ENCODE measurements at regions not wholly inside any gene's neighbourhood (a gene's known extent, or its start where the extent isn't known, plus 50 kb on each side); places are given as distances from the start of the nearest gene placed in this dataset.

DNA sequence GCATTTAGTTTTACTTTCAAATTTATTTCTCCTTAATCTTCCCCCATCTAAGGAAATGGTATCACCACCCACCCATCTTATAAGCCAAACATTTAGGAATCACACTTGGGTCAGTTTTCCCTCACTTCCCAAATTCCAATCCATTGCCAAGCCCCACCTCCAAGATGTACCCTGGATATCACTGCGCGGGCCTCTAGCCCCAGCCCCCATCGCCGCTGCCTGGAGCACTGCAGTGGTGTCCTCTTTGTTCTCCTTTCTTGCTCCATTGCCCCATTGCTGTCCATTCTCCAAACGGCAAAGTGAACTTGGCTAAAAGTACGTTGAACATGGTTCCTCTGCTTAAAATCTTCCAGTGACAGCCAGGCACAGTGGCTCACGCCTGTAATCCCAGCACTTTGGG is 267.8 kb downstream of the SHOX2 start:
- no peaks in the 10 kb centered on the region for H3K27me3 ChIP-seq (ENCODE audit: control insufficient read depth in 2 of 2, insufficient read depth in 2 of 2, low read length in 2 of 2)
- H3K9ac ChIP-seq (ENCODE audit: insufficient read depth in 1 of 2, low read depth in 2 of 2, low read length in 2 of 2) = no peak overlapping the region
- no peak overlapping the region for H3K27ac ChIP-seq (ENCODE audit: extremely low read depth, low read depth, low read length)
- ATAC-seq = peak; percentile 56; the same call in 2 of the 3 replicates
- no peaks in the 10 kb centered on the region for H3K9me3 ChIP-seq (replicated peaks; ENCODE audit: control insufficient read depth, insufficient read depth, low read depth, low read length)
- H3K9me1 ChIP-seq (ENCODE audit: control insufficient read depth, insufficient read depth, low read length) = no peaks in the 10 kb centered on the region
- peak overlapping the region; percentile 53 for H3K4me2 ChIP-seq (ENCODE audit: insufficient read depth, low read length)
- H2AFZ ChIP-seq (ENCODE audit: low read depth, low read length) = peak overlapping the region; percentile 64
- H4K20me1 ChIP-seq (replicated peaks; ENCODE audit: control insufficient read depth, insufficient read depth, low read length) = no peaks in the 10 kb centered on the region
- in situ Hi-C loops (cut with MboI) (no loop called here), intact Hi-C loops (cut with micrococcal nuclease) (no loop called here)
- BruUV-seq (replicated peaks) = no TSS peak
- CTCF ChIA-PET (ENCODE audit: low intra/inter-chr PET ratio) = no interaction called here
- POLR2A ChIA-PET = no interaction called here
- H3K36me3 ChIP-seq (ENCODE audit: control insufficient read depth, insufficient read depth, low read length) = no peaks in the 10 kb centered on the region
- H3K4me1 ChIP-seq (replicated peaks in 1 of 2; ENCODE audit: control insufficient read depth in 2 of 2, insufficient read depth in 2 of 2, low read length in 2 of 2) = no peaks in the 10 kb centered on the region; a peak in 1 of 5 replicates
- H3K4me3 ChIP-seq = no peak overlapping the region
- WGBS (ENCODE audit: insufficient coverage, low coverage, missing lambda C conversion rate) = 3% methylated on average over 7 of the region's 7 CpGs
- TF ChIP-seq, protein P1, sequence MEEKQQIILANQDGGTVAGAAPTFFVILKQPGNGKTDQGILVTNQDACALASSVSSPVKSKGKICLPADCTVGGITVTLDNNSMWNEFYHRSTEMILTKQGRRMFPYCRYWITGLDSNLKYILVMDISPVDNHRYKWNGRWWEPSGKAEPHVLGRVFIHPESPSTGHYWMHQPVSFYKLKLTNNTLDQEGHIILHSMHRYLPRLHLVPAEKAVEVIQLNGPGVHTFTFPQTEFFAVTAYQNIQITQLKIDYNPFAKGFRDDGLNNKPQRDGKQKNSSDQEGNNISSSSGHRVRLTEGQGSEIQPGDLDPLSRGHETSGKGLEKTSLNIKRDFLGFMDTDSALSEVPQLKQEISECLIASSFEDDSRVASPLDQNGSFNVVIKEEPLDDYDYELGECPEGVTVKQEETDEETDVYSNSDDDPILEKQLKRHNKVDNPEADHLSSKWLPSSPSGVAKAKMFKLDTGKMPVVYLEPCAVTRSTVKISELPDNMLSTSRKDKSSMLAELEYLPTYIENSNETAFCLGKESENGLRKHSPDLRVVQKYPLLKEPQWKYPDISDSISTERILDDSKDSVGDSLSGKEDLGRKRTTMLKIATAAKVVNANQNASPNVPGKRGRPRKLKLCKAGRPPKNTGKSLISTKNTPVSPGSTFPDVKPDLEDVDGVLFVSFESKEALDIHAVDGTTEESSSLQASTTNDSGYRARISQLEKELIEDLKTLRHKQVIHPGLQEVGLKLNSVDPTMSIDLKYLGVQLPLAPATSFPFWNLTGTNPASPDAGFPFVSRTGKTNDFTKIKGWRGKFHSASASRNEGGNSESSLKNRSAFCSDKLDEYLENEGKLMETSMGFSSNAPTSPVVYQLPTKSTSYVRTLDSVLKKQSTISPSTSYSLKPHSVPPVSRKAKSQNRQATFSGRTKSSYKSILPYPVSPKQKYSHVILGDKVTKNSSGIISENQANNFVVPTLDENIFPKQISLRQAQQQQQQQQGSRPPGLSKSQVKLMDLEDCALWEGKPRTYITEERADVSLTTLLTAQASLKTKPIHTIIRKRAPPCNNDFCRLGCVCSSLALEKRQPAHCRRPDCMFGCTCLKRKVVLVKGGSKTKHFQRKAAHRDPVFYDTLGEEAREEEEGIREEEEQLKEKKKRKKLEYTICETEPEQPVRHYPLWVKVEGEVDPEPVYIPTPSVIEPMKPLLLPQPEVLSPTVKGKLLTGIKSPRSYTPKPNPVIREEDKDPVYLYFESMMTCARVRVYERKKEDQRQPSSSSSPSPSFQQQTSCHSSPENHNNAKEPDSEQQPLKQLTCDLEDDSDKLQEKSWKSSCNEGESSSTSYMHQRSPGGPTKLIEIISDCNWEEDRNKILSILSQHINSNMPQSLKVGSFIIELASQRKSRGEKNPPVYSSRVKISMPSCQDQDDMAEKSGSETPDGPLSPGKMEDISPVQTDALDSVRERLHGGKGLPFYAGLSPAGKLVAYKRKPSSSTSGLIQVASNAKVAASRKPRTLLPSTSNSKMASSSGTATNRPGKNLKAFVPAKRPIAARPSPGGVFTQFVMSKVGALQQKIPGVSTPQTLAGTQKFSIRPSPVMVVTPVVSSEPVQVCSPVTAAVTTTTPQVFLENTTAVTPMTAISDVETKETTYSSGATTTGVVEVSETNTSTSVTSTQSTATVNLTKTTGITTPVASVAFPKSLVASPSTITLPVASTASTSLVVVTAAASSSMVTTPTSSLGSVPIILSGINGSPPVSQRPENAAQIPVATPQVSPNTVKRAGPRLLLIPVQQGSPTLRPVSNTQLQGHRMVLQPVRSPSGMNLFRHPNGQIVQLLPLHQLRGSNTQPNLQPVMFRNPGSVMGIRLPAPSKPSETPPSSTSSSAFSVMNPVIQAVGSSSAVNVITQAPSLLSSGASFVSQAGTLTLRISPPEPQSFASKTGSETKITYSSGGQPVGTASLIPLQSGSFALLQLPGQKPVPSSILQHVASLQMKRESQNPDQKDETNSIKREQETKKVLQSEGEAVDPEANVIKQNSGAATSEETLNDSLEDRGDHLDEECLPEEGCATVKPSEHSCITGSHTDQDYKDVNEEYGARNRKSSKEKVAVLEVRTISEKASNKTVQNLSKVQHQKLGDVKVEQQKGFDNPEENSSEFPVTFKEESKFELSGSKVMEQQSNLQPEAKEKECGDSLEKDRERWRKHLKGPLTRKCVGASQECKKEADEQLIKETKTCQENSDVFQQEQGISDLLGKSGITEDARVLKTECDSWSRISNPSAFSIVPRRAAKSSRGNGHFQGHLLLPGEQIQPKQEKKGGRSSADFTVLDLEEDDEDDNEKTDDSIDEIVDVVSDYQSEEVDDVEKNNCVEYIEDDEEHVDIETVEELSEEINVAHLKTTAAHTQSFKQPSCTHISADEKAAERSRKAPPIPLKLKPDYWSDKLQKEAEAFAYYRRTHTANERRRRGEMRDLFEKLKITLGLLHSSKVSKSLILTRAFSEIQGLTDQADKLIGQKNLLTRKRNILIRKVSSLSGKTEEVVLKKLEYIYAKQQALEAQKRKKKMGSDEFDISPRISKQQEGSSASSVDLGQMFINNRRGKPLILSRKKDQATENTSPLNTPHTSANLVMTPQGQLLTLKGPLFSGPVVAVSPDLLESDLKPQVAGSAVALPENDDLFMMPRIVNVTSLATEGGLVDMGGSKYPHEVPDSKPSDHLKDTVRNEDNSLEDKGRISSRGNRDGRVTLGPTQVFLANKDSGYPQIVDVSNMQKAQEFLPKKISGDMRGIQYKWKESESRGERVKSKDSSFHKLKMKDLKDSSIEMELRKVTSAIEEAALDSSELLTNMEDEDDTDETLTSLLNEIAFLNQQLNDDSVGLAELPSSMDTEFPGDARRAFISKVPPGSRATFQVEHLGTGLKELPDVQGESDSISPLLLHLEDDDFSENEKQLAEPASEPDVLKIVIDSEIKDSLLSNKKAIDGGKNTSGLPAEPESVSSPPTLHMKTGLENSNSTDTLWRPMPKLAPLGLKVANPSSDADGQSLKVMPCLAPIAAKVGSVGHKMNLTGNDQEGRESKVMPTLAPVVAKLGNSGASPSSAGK (IDR thresholded peaks at IDR 0.05) = 0 out of 2 replicates have a peak, but pooled peaks have one; percentile 7
- no peak for TF ChIP-seq ZBED1 (IDR thresholded peaks at IDR 0.05)
- DNase-seq (ENCODE audit: extremely low read depth in 1 of 4, low spot score in 3 of 4) = peak in 1 of 4 experiments; percentile 1
- H3K79me2 ChIP-seq (ENCODE audit: control insufficient read depth, insufficient read depth, low read length) = no peaks in the 10 kb centered on the region
- FAIRE-seq = no peak
